22Rv1 (cell line): ENCODE measurements at regions not wholly inside any gene's neighbourhood (a gene's known extent, or its start where the extent isn't known, plus 50 kb on each side); places are given as distances from the start of the nearest gene placed in this dataset.

Source experiments
- ZFX ChIP-seq: fragments of 450-650 bp; IDR thresholded peaks from 2 replicates; pipeline ENCODE4 v1.6.1; 2017; ENCODE audit warnings: antibody characterized with exemption, borderline replicate concordance
- TF ChIP-seq, protein P1 (sequence below): fragments of 450-650 bp; IDR thresholded peaks from 2 replicates; pipeline ENCODE4 v1.5.1; 2017; ENCODE audit warnings: mild to moderate bottlenecking

DNA sequence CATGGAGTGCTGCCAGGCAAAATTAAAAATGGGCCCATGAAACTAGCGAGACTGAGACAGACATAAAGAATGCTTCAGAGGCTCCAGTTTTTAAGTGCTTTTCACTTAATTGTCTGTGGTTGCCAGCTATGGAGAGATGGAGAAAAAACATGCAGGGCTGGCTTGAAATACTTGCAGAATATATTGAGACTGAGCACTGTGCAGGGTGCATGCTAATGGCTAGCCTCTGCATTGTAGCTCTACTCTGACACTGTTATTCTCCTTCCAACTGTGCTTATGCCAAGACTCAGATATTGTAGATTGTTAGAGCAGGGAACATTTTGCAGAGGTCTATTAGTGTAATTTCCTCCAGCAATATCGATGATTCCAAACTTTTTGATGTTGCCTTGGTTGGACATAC is 735.0 kb downstream of the PDCD6IP start:
- TF ChIP-seq, protein P1, sequence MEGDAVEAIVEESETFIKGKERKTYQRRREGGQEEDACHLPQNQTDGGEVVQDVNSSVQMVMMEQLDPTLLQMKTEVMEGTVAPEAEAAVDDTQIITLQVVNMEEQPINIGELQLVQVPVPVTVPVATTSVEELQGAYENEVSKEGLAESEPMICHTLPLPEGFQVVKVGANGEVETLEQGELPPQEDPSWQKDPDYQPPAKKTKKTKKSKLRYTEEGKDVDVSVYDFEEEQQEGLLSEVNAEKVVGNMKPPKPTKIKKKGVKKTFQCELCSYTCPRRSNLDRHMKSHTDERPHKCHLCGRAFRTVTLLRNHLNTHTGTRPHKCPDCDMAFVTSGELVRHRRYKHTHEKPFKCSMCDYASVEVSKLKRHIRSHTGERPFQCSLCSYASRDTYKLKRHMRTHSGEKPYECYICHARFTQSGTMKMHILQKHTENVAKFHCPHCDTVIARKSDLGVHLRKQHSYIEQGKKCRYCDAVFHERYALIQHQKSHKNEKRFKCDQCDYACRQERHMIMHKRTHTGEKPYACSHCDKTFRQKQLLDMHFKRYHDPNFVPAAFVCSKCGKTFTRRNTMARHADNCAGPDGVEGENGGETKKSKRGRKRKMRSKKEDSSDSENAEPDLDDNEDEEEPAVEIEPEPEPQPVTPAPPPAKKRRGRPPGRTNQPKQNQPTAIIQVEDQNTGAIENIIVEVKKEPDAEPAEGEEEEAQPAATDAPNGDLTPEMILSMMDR = no peak
- no peak for TF ChIP-seq ZFX
